Neural cell (in vitro differentiated cells): ENCODE measurements at regions not wholly inside any gene's neighbourhood (a gene's known extent, or its start where the extent isn't known, plus 50 kb on each side); places are given as distances from the start of the nearest gene placed in this dataset.
A peak's percentile ranks its signal among the peaks of the same experiment; 100 is the strongest.

ENCODE experiments used
- H2AFZ ChIP-seq: fragments of 200-600, 300-800 bp; sonication (generic), shearing (Covaris generic); 2 replicates; pipeline ENCODE4 v1.6.0; 2014; ENCODE audit warnings: low read depth, mild to moderate bottlenecking, antibody characterized with exemption, low read length, moderate library complexity
- H3F3A ChIP-seq: fragments of 200-600 bp; shearing (Covaris generic); 2 replicates; pipeline ENCODE4 v1.6.1; 2016; ENCODE audit warnings: mild to moderate bottlenecking, moderate library complexity, mixed read lengths, antibody characterized with exemption, low read length; ENCODE audit not compliant: insufficient read depth, poor library complexity, severe bottlenecking
- H3K27ac ChIP-seq: fragments of 200-600, 300-800 bp; sonication (generic), shearing (Covaris generic); 2 replicates; pipeline ENCODE4 v1.5.1; 2014; ENCODE audit warnings: mild to moderate bottlenecking, low read length, moderate library complexity
- H3K27me3 ChIP-seq: fragments of 300-800, 200-600 bp; sonication (generic), shearing (Covaris generic); 2 replicates; pipeline ENCODE4 v1.6.0; 2014; ENCODE audit warnings: mild to moderate bottlenecking, low read depth, low read length, moderate library complexity; ENCODE audit not compliant: insufficient read depth
- H3K36me3 ChIP-seq: fragments of 300-800, 200-600 bp; sonication (generic), shearing (Covaris generic); 2 replicates; pipeline ENCODE4 v1.5.1; 2014; ENCODE audit warnings: mild to moderate bottlenecking, antibody characterized with exemption, low read length, moderate library complexity; ENCODE audit not compliant: insufficient read depth
- H3K4me2 ChIP-seq: fragments of 300-800, 200-600 bp; sonication (generic), shearing (Covaris generic); 2 replicates; pipeline ENCODE4 v1.6.0; 2014; ENCODE audit warnings: mild to moderate bottlenecking, low read length
- H3K4me3 ChIP-seq: fragments of 300-800, 200-600 bp; sonication (generic), shearing (Covaris generic); 2 replicates; pipeline ENCODE4 v1.5.1; 2014; ENCODE audit warnings: mild to moderate bottlenecking, low read length, moderate library complexity
- H3K79me2 ChIP-seq: fragments of 200-600 bp; shearing (Covaris generic); replicated peaks from 2 replicates; pipeline ENCODE4 v1.6.0; 2014; ENCODE audit warnings: mild to moderate bottlenecking, low read length, moderate library complexity; ENCODE audit not compliant: insufficient read depth
- H3K9ac ChIP-seq: fragments of 300-800, 200-600 bp; sonication (generic), shearing (Covaris generic); 2 replicates; pipeline ENCODE4 v1.6.1; 2016; ENCODE audit warnings: mild to moderate bottlenecking, low read length, mixed read lengths
- H3K9me2 ChIP-seq: fragments of 200-600 bp; shearing (Covaris generic); 2 replicates; pipeline ENCODE4 v1.6.1; 2016; ENCODE audit warnings: mild to moderate bottlenecking, low read length, mixed read lengths; ENCODE audit not compliant: insufficient read depth
- H3K9me3 ChIP-seq: fragments of 200-600, 300-800 bp; sonication (generic), shearing (Covaris generic); 2 replicates; pipeline ENCODE4 v1.6.1; 2016; ENCODE audit warnings: mild to moderate bottlenecking, mixed run types, low read length, moderate library complexity, mixed read lengths
- H4K20me1 ChIP-seq: fragments of 200-600 bp; shearing (Covaris generic); 2 replicates; pipeline ENCODE4 v1.6.1; 2016; ENCODE audit warnings: mild to moderate bottlenecking, mixed run types; ENCODE audit not compliant: insufficient read depth
- EP300 ChIP-seq: fragments of 450-650 bp; conservative IDR thresholded peaks from 2 replicates; pipeline ENCODE4 v1.6.1; 2014; ENCODE audit warnings: antibody characterized with exemption, mild to moderate bottlenecking, moderate library complexity; ENCODE audit not compliant: poor library complexity, severe bottlenecking
- EZH2 ChIP-seq: fragments of 200-600, 300-800 bp; shearing (Covaris generic), sonication (generic); IDR thresholded peaks from 2 replicates; pipeline ENCODE4 v1.6.1; 2014; ENCODE audit warnings: antibody characterized with exemption, low read length, borderline replicate concordance, mild to moderate bottlenecking; ENCODE audit not compliant: insufficient read depth, poor library complexity, severe bottlenecking
- MXI1 ChIP-seq: fragments of 450-650 bp; conservative IDR thresholded peaks from 2 replicates; pipeline ENCODE4 v1.6.1; 2014; ENCODE audit warnings: antibody characterized with exemption, mild to moderate bottlenecking; ENCODE audit not compliant: poor library complexity, severe bottlenecking
- POLR2AphosphoS5 ChIP-seq: IDR thresholded peaks from 2 replicates; pipeline ENCODE4 v1.6.1; 2012
- RAD21 ChIP-seq: fragments of 450-650 bp; conservative IDR thresholded peaks from 2 replicates; pipeline ENCODE4 v1.6.1; 2014; ENCODE audit warnings: antibody characterized with exemption, mild to moderate bottlenecking, moderate library complexity
- REST ChIP-seq: IDR thresholded peaks from 2 replicates; pipeline ENCODE4 v1.6.1; 2012; ENCODE audit warnings: borderline replicate concordance
- SMC3 ChIP-seq: fragments of 450-650 bp; conservative IDR thresholded peaks from 2 replicates; pipeline ENCODE4 v1.6.1; 2014; ENCODE audit warnings: antibody characterized with exemption, mild to moderate bottlenecking, moderate library complexity; ENCODE audit not compliant: poor library complexity
- TAF1 ChIP-seq: IDR thresholded peaks from 2 replicates; pipeline ENCODE4 v1.6.1; 2012; ENCODE audit warnings: low read depth
- TF ChIP-seq, protein P1 (sequence below): fragments of 450-650 bp; IDR thresholded peaks from 2 replicates; pipeline ENCODE4 v1.5.1; 2014; ENCODE audit warnings: antibody characterized with exemption, mild to moderate bottlenecking, moderate library complexity; ENCODE audit not compliant: poor library complexity, severe bottlenecking

DNA sequence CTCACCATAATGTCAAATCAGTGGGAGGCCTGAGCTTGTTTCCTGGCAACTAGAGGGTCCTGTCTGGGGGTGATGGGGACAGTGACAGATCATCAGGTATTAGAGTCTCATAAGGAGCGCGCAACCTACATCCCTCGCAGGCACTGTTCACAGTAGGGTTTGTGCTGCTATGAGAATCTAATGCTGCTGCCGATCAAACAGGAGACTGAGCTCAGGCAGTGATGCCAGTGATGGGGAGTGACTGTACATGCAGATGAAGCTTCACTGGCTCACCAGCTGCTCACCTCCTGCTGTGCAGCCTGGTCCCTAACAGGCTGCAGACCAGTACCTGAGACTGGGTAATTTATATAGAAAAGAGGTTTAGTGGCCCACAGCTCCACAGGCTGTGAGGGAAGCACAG is 147.3 kb downstream of the TTLL2 start:
- Histone ChIP-seq H3F3A (no peaks in the 10 kb centered on the region), H3K9me3 (no peaks in the 10 kb centered on the region), H3K9me2 (no peaks in the 10 kb centered on the region), H3K79me2 (no peaks in the 10 kb centered on the region), H4K20me1 (no peaks in the 10 kb centered on the region), H3K27me3 (no peaks in the 10 kb centered on the region), H3K9ac (peak overlapping the region; percentile 33), H2AFZ (no peak overlapping the region), H3K4me2 (no peak overlapping the region), H3K4me3 (no peak overlapping the region), H3K36me3 (no peaks in the 10 kb centered on the region), H3K27ac (peak overlapping the region; percentile 64)
- TF ChIP-seq TAF1 (no peak), RAD21 (peak; percentile 25), SMC3 (no peak), MXI1 (no peak), EZH2 (no peak), EP300 (peak; percentile 58), POLR2AphosphoS5 (peak; percentile 38)

GRCh38 chr6:167472880-167473279 is 148.0 kb downstream of the TTLL2 start:
- Histone ChIP-seq H3K9me3 (no peaks in the 10 kb centered on the region), H3K36me3 (no peaks in the 10 kb centered on the region), H2AFZ (no peak overlapping the region), H3K4me2 (no peak overlapping the region), H3F3A (no peaks in the 10 kb centered on the region), H3K79me2 (no peaks in the 10 kb centered on the region), H3K27me3 (no peaks in the 10 kb centered on the region), H4K20me1 (no peaks in the 10 kb centered on the region), H3K9ac (no peak overlapping the region), H3K4me3 (no peak overlapping the region), H3K9me2 (no peaks in the 10 kb centered on the region), H3K27ac (peak overlapping the region; percentile 64)
- TF ChIP-seq EZH2, result no peak
- no peak for TF ChIP-seq SMC3
- TF ChIP-seq, protein P1, sequence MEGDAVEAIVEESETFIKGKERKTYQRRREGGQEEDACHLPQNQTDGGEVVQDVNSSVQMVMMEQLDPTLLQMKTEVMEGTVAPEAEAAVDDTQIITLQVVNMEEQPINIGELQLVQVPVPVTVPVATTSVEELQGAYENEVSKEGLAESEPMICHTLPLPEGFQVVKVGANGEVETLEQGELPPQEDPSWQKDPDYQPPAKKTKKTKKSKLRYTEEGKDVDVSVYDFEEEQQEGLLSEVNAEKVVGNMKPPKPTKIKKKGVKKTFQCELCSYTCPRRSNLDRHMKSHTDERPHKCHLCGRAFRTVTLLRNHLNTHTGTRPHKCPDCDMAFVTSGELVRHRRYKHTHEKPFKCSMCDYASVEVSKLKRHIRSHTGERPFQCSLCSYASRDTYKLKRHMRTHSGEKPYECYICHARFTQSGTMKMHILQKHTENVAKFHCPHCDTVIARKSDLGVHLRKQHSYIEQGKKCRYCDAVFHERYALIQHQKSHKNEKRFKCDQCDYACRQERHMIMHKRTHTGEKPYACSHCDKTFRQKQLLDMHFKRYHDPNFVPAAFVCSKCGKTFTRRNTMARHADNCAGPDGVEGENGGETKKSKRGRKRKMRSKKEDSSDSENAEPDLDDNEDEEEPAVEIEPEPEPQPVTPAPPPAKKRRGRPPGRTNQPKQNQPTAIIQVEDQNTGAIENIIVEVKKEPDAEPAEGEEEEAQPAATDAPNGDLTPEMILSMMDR, result no peak
- TF ChIP-seq TAF1, result no peak
- no peak for TF ChIP-seq REST
- no peak for TF ChIP-seq MXI1
- no peak for TF ChIP-seq RAD21
- no peak for TF ChIP-seq POLR2AphosphoS5
